ENCODE measurements at regions not wholly inside any gene's neighbourhood (a gene's known extent, or its start where the extent isn't known, plus 50 kb on each side); places are given as distances from the start of the nearest gene placed in this dataset.

DNA sequence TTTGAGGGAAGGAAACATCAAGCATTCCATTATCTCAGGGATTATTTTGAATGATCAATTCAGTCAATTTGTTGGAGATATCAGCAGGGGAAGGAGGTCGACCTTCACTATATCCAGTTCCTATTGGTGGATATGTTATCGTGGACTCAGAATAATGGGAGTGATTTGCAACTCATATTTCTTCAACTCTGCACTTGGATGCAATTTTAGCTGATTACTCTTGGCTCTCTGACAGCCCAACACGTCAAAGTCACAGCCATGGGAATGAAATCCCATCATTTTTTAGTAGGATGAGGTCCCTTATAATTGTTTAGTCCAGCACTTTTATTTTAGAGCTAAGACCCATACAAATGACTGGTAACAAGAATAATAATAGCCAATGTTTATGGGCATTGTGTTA is 371.8 kb upstream of the RPS23 start:
- Histone ChIP-seq H3K4me3 (no peak overlapping the region), H3K9me3 (no peaks in the 10 kb centered on the region), H3K27me3 (no peaks in the 10 kb centered on the region), H3K36me3 (no peaks in the 10 kb centered on the region), H3K27ac (no peak overlapping the region), H3K4me1 (no peaks in the 10 kb centered on the region)
- intact Hi-C loops (cut with DNase I): loop anchor here in 7 of 10 donors (5.0 to 10.0 kb wide), 6 partner anchors 142 to 915 kb away; partner anchors contain the start of genes TMEM167A (in 1 of the 7) and XRCC4 (in 1 of the 7)
- 35 to 65% (median 58%) methylated on average over 3 of the region's 3 CpGs for WGBS, 4 donors
- no peak for ATAC-seq
- no peak for DNase-seq
- TF ChIP-seq POLR2A (IDR thresholded peaks at IDR 0.05): no peak
- TF ChIP-seq, protein P1, sequence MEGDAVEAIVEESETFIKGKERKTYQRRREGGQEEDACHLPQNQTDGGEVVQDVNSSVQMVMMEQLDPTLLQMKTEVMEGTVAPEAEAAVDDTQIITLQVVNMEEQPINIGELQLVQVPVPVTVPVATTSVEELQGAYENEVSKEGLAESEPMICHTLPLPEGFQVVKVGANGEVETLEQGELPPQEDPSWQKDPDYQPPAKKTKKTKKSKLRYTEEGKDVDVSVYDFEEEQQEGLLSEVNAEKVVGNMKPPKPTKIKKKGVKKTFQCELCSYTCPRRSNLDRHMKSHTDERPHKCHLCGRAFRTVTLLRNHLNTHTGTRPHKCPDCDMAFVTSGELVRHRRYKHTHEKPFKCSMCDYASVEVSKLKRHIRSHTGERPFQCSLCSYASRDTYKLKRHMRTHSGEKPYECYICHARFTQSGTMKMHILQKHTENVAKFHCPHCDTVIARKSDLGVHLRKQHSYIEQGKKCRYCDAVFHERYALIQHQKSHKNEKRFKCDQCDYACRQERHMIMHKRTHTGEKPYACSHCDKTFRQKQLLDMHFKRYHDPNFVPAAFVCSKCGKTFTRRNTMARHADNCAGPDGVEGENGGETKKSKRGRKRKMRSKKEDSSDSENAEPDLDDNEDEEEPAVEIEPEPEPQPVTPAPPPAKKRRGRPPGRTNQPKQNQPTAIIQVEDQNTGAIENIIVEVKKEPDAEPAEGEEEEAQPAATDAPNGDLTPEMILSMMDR (IDR thresholded peaks at IDR 0.05): no peak

- H3K4me1 ChIP-seq: peaks cover 0 to 16% (median 5%) of the 10 kb centered on the region in 12 donors
- no peak overlapping the region for H3K27ac ChIP-seq
- no peaks in the 10 kb centered on the region for H3K36me3 ChIP-seq
- no peak for TF ChIP-seq POLR2A (IDR thresholded peaks at IDR 0.05)
- TF ChIP-seq, protein P1 (IDR thresholded peaks at IDR 0.05): no peak
- intact Hi-C loops (cut with DNase I): loop anchor here (5.0 to 10.0 kb wide), 13 partner anchors 148 to 923 kb away; partner anchors contain the start of genes VCAN (in 4 of the 10), TMEM167A (in 1 of the 10) and XRCC4 (in 1 of the 10)
- H3K9me3 ChIP-seq: no peaks in the 10 kb centered on the region
- H3K27me3 ChIP-seq: no peaks in the 10 kb centered on the region
- H3K4me3 ChIP-seq: no peak overlapping the region
- WGBS, 4 donors: 92 to 95% (median 94%) methylated on average over 4 of the region's 4 CpGs
- DNase-seq (no peak), ATAC-seq (no peak)
Observed at GRCh38 chr5:82644766-82645165, 366.6 kb upstream of the RPS23 start.

DNA sequence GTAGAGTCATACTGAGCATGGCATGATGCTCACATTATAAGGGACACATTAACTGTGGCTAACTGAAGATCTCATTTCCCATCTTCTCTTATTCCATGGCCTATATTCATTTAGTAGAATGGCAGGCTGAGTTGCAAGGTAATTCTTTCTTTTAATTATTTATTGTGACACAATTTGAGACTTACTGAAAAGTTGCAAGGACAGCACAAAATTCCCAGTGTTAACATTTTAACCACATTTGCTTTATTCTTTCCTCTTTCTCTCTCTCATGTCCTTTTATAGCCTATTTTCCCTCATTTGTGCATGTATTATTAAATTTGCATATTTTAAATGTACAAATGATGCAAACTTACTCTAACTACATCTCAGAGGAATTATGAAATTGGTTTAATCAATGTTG is 366.1 kb upstream of the RPS23 start:
- Histone ChIP-seq H3K27me3 (no peaks in the 10 kb centered on the region), H3K36me3 (no peaks in the 10 kb centered on the region), H3K4me1 (peaks cover 0 to 22% (median 5%) of the 10 kb centered on the region in 12 donors), H3K27ac (no peak overlapping the region), H3K9me3 (no peaks in the 10 kb centered on the region), H3K4me3 (no peak overlapping the region)
- ATAC-seq (no peak), DNase-seq (no peak)
- TF ChIP-seq POLR2A (IDR thresholded peaks at IDR 0.05): no peak
- TF ChIP-seq, protein P1 (IDR thresholded peaks at IDR 0.05): no peak
- intact Hi-C loops (cut with DNase I): loop anchor here (5.0 to 10.0 kb wide), 13 partner anchors 148 to 923 kb away; partner anchors contain the start of genes VCAN (in 4 of the 10), TMEM167A (in 1 of the 10) and XRCC4 (in 1 of the 10)

- 86 to 100% (median 98%) methylated on average over 3 of the region's 3 CpGs for WGBS, 4 donors
- Histone ChIP-seq H3K27me3 (no peaks in the 10 kb centered on the region), H3K4me3 (no peak overlapping the region), H3K4me1 (peaks cover 0 to 24% (median 5%) of the 10 kb centered on the region in 12 donors), H3K27ac (no peak overlapping the region), H3K9me3 (no peaks in the 10 kb centered on the region), H3K36me3 (no peaks in the 10 kb centered on the region)
- intact Hi-C loops (cut with DNase I): loop anchor here (5.0 to 10.0 kb wide), 13 partner anchors 150 to 925 kb away; partner anchors contain the start of genes VCAN (in 4 of the 10), TMEM167A (in 1 of the 10) and XRCC4 (in 1 of the 10)
- TF ChIP-seq, protein P1 (IDR thresholded peaks at IDR 0.05): no peak
- TF ChIP-seq POLR2A (IDR thresholded peaks at IDR 0.05): no peak
- no peak for ATAC-seq
- DNase-seq: no peak
Observed at GRCh38 chr5:82642313-82642712, 364.2 kb upstream of the RPS23 start.
